ENCODE measurements at regions not wholly inside any gene's neighbourhood (a gene's known extent, or its start where the extent isn't known, plus 50 kb on each side); places are given as distances from the start of the nearest gene placed in this dataset.
"Not testable (repeated sequence)": the region's sequence is repeated elsewhere in the genome, so short reads cannot be mapped to it uniquely, and the experiment has no call there.

GRCh38 chr1:106406114-106406513 lies 650.4 kb upstream of the PRMT6 start:
- no peak for TF ChIP-seq CTCF (IDR thresholded peaks at IDR 0.05; ENCODE audit: insufficient read depth, low read length, poor library complexity, severe bottlenecking)
- H3K36me3 ChIP-seq (ENCODE audit: control insufficient read depth, insufficient read depth, low read length): no peaks in the 10 kb centered on the region
- no peak for DNase-seq (ENCODE audit: low read depth)
- no peak overlapping the region for H3K4me3 ChIP-seq (ENCODE audit: low read depth, low read length)
- H3K27me3 ChIP-seq (ENCODE audit: control insufficient read depth, insufficient read depth, low read length): no peaks in the 10 kb centered on the region

DNA sequence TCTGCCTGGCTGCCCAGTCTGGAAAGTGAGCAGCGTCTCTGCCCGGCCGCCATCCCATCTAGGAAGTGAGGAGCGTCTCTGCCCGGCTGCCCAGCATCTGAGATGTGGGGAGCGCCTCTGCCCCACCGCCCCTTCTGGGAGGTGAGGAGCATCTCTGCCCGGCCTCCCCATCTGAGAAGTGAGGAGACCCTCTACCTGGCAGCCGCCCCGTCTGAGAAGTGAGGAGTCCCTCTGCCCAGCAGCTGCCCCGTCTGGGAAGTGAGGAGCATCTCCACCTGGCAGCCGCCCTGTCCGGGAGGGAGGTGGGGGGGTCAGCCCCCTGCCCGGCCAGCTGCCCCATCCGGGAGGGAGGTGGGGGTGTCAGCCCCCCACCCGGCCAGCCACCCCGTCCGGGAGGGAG lies 644.2 kb upstream of the PRMT6 start:
- H3K4me3 ChIP-seq (ENCODE audit: low read depth, low read length); H3K36me3 ChIP-seq (ENCODE audit: control insufficient read depth, insufficient read depth, low read length); H3K27me3 ChIP-seq (ENCODE audit: control insufficient read depth, insufficient read depth, low read length); DNase-seq (ENCODE audit: low read depth): not testable (repeated sequence)

- Histone ChIP-seq H3K27me3 (ENCODE audit: control insufficient read depth, insufficient read depth, low read length) (no peaks in the 10 kb centered on the region), H3K36me3 (ENCODE audit: control insufficient read depth, insufficient read depth, low read length) (no peaks in the 10 kb centered on the region), H3K4me3 (ENCODE audit: low read depth, low read length) (no peak overlapping the region)
- TF ChIP-seq CTCF (IDR thresholded peaks at IDR 0.05; ENCODE audit: insufficient read depth, low read length, poor library complexity, severe bottlenecking): no peak
- no peak for DNase-seq (ENCODE audit: low read depth)
Measured at GRCh38 chr1:106435269-106435668, 621.2 kb upstream of the PRMT6 start.

DNA sequence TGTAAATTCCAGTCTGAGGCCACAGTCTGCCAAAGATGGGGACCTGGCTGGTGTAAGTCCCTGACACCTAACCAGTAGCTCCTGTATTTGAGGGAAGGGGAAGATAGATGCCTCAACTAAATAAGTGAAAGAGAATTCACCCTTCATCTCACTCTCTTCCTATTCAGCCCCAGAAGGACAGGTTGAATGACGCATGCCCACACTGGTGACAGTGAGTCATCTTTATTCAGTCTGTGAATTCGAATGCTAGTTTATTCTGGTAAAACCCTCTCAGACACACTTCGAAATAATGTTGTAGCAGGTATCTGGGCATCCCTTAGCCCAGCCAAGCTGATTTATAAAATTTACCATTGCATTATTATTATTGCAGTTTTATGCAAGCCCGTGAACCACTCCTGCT lies 617.0 kb upstream of the PRMT6 start:
- H3K36me3 ChIP-seq (ENCODE audit: control insufficient read depth, insufficient read depth, low read length): no peaks in the 10 kb centered on the region
- no peak for TF ChIP-seq CTCF (IDR thresholded peaks at IDR 0.05; ENCODE audit: insufficient read depth, low read length, poor library complexity, severe bottlenecking)
- DNase-seq (ENCODE audit: low read depth): no peak
- no peak overlapping the region for H3K4me3 ChIP-seq (ENCODE audit: low read depth, low read length)
- H3K27me3 ChIP-seq (ENCODE audit: control insufficient read depth, insufficient read depth, low read length): no peaks in the 10 kb centered on the region

- Histone ChIP-seq H3K36me3 (ENCODE audit: control insufficient read depth, insufficient read depth, low read length) (no peaks in the 10 kb centered on the region), H3K27me3 (ENCODE audit: control insufficient read depth, insufficient read depth, low read length) (no peaks in the 10 kb centered on the region), H3K4me3 (ENCODE audit: low read depth, low read length) (no peak overlapping the region)
- DNase-seq (ENCODE audit: low read depth): no peak
- TF ChIP-seq CTCF (IDR thresholded peaks at IDR 0.05; ENCODE audit: insufficient read depth, low read length, poor library complexity, severe bottlenecking): no peak
Measured at GRCh38 chr1:106447466-106447865, 609.0 kb upstream of the PRMT6 start.

DNA sequence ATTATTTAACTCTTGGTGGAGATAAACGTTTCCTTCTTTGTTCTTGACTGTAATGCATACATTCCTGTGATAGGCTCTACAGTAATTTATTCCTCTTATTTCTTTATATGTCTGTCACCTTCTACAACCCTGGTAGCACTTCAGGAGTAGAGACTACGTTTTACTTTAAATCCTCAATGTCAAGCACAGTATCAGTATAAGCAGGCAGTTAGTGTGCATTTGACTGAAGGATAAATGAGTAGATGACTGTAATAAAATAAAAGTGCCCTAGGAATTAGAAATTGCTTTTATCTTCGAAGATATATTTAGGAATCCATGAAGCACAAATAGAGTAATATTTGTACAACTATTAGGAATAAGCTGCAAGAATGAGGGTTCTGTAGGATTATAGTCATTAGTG lies 599.6 kb upstream of the PRMT6 start:
- Histone ChIP-seq H3K27me3 (ENCODE audit: control insufficient read depth, insufficient read depth, low read length) (no peaks in the 10 kb centered on the region), H3K4me3 (ENCODE audit: low read depth, low read length) (no peak overlapping the region), H3K36me3 (ENCODE audit: control insufficient read depth, insufficient read depth, low read length) (no peaks in the 10 kb centered on the region)
- no peak for TF ChIP-seq CTCF (IDR thresholded peaks at IDR 0.05; ENCODE audit: insufficient read depth, low read length, poor library complexity, severe bottlenecking)
- DNase-seq (ENCODE audit: low read depth): no peak
